ENCODE measurements at regions not wholly inside any gene's neighbourhood (a gene's known extent, or its start where the extent isn't known, plus 50 kb on each side); places are given as distances from the start of the nearest gene placed in this dataset.

- no peak for TF ChIP-seq CTCF (conservative IDR thresholded peaks at IDR 0.05; ENCODE audit: low read depth in 2 of 2)
- TF ChIP-seq EZH2 (IDR thresholded peaks at IDR 0.05; ENCODE audit: low read depth, unreplicated experiment) = no peak
- TF ChIP-seq REST (IDR thresholded peaks at IDR 0.05; ENCODE audit: unreplicated experiment) = no peak
Observed at GRCh38 chr6:167706313-167707109, 120.2 kb upstream of the AFDN start.
